NCI-H1694 treated with DMSO at 0.1 percent for 48 hours (cell line): ENCODE measurements at regions not wholly inside any gene's neighbourhood (a gene's known extent, or its start where the extent isn't known, plus 50 kb on each side); places are given as distances from the start of the nearest gene placed in this dataset.

Experiments used
- DNase-seq: peaks from one replicate; lab custom pipeline; 2025; lab: John Stamatoyannopoulos, UW

DNA sequence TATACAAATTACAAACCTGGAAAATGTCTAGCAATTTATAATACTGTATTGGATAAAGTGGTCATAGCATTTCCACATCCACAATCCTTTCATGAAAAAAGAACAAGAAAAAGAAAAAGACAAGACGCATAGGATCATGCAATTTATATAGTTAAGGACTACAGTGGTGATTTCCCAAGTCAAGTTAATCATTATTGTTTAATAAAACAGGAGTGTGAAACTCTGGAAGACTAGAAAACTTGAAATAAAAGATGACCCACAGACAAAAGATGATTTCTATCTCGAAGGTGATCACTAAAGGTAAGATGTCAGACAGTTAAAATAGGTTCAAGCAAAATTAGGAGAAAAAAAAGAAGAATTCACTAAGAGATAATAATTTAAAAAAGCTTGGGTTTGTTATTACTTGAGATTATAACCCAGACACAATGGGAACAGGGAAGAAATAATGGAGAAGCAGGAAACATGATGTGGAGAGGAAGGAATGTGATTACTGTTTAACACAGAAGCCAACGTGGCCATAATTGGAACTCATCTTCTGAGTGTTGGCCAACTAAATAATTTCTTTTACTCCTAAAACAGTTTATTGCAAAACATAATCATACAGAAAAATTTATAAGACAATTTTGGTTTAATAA is 441.2 kb upstream of the ANO3 start:
- DNase-seq = no peak

DNA sequence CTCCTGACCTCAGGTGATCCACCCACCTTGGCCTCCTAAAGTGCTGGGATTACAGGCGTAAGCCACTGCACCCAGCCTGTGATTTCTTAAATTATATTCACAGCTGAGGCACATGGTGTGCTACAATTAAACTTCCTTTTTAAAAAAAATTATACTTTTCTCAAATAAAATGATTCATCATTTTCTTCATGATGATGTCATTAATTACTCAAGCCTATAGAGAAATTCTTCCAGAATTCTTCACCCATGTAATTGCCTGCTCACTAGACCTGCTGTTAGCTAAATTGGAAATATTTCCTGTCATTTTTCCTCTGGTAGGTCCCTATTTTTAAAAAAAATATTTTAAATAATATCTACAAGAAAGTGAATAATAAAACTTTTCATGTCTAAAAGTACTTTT is 440.0 kb upstream of the ANO3 start:
- DNase-seq = no peak

DNA sequence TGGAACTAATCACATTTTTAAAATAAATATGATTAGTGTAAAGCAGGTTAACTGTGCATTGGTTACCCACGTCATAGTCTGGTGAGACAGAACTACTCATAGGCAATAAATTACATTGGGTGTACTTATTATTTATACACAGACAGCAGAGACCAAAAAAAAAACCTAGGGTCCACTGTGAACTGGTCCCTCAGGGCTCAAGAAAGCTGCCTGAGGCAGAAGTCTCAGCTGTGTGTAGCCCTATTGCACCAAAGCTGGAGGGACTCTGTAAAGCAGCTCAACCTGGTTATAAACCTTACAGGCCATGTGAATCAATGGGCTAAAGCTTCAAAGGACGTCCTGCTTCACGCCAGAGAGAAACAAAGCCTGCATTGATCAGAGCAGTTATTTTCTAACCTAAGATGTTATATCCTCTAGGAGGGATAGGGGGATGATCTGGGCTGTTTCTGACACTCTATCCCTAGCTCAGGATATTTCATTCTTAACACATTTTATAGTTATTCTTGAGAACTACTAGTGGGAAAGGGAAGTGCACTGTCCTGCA is 432.2 kb upstream of the ANO3 start:
- DNase-seq = no peak

- no peak for DNase-seq
Measured at GRCh38 chr11:25900814-25901213, 431.1 kb upstream of the ANO3 start.

DNA sequence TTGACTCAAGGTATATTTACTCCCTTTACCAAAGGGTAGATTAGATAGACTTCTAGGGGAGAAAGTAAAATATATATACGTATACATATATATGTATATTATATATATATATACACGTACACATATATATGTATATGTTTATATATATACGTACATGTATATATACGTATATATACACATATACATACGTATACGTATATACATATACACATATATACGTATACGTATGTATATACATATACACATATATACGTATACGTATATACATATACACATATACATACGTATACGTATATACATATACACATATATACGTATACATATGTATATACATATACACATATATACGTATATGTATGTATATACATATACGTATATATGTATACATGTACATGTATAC is 430.5 kb upstream of the ANO3 start:
- no peak for DNase-seq

GRCh38 chr11:25902476-25902875 is 429.5 kb upstream of the ANO3 start:
- no peak for DNase-seq

- no peak for DNase-seq
Measured at GRCh38 chr11:25908726-25909125, 423.2 kb upstream of the ANO3 start.

DNA sequence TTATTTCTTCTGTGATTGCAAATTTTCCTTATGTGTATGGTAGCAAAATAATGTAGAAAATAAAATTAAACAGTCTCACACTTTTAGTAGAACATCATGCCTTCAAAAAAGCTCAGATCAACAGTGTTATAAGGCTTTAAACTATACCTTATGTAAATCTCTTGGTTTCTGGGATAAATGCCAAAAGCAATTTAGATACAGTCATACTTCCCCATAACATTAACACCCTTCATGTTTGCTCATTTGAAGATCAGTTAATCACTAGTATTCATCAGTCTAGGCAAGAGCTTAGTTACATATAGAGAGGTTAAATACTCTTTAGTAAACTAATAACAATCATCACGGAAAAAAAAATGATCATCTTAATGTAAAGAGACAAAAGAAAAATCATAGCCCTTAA is 421.8 kb upstream of the ANO3 start:
- DNase-seq = no peak

DNA sequence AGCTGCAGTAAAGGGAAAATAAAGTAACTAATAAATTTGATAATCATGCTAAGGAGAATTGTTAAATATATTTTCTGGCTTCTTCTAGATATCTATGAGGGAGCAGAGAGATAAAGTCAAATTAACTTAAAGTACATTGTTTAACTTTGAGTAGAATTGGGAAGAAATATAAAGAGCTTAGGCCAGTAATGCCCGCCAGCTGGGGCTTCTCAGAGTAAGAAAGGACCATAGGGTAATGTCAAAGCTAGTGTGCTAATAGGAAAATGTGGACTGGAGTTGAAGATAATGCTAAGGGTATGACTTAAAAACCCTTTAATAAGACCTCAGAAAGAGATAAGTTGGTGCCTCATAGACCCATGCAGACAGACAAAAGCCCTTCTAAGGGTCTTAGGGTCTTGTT is 411.6 kb upstream of the ANO3 start:
- DNase-seq = no peak

- no peak for DNase-seq
Measured at GRCh38 chr11:25924586-25924985, 407.3 kb upstream of the ANO3 start.

DNA sequence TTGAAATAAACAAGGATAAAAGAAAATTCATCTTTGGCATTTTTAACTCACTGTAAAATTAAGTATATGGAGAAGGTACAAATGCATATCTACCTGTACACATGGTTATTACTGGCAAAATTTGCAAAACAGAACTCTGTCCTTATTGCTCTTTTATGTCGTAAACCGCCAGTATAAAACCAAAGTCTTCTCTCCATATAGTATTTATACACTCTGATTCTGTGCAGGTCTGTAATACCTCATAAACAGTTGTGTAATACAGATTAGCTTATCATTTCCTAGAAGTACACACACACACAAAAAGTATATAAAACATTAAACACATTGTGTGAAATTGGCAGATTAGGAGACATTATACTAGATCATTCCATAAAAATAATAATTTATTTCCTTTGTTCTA is 406.6 kb upstream of the ANO3 start:
- DNase-seq = no peak

DNA sequence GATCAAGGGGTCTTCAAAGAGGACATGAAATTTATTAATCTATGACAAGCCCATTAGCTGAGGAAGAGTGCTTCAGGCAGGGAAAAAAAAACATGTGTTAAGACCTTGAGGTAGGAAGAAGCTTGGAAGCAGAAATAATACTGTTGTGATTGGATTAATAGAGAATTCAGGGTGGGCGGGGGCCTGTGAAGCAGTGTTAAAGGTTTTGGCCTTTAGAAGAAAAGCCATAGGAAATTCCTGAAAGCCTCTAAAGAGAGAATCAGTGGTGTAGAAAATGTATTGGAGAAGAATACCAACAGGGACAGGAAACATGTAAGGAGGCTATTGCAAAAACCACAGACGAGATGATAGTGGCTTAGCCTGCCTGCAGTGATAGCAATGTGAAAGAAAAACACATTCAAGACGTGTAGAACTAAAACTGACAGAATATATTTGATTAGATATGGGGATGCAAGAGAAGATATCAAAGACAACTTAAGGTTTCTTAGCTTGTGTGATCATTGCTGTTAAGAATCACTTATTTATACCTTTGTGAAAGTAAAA is 404.4 kb upstream of the ANO3 start:
- DNase-seq = no peak

GRCh38 chr11:25928076-25928475 is 403.9 kb upstream of the ANO3 start:
- DNase-seq = no peak

DNA sequence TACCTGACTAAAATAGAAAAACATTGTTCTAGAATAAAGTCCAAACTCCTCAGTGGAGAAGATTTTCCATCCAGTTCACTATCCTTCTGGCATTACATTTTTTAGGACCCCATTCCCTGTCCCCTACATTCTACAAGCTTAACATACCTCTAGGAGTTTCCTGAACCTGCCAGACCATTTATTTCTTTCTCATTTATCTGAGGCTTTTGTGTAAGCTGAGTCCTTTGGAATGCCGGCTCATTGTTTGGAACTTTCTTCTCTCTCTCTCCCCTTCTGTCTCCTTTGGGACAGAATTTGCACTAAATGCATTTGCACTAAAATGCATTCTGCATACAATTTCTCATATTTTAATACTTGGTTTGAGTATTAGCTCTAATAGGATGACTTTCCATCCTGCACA is 393.0 kb upstream of the ANO3 start:
- DNase-seq = no peak

- DNase-seq = no peak
Measured at GRCh38 chr11:25939691-25940090, 392.2 kb upstream of the ANO3 start.

DNA sequence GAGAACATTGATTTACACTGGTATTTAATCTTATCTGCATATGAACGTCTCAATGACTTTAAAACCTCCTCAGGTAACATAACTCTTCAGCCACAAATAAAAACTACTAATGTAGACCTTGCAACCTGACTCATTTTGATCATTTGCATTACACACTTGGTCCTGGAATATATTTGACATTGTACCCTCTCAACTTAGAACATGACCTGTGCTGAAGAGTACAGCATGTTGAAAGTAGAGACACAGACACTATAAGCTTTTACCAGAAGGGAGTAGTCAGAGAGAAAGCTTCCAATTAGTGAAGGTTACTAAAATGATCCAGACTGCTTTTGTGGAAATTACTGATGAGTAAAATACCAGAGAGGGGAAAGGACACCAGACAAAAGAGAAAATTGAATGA is 390.6 kb upstream of the ANO3 start:
- no peak for DNase-seq

DNA sequence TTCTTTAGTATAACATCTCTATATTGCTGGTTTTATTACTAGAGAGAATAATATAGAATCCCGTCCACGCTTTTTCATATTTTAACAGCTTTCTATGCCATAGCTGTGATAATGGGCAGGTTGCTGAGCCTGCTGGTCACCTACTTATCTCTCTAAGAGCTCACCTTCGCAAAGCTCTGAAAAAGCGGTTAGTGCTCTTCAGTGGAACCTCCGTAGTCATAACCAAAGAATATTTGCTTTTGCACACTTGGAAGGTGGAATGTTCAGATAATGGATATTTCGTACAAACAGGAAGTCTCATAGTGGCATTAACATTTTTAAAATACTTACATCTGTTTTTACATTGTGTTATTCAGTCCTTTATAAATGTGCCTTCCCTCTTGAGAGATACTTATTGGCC is 388.9 kb upstream of the ANO3 start:
- DNase-seq = no peak

GRCh38 chr11:25943777-25944661 is 387.9 kb upstream of the ANO3 start:
- no peak for DNase-seq

- no peak for DNase-seq
Measured at GRCh38 chr11:25949918-25950317, 382.0 kb upstream of the ANO3 start.

DNA sequence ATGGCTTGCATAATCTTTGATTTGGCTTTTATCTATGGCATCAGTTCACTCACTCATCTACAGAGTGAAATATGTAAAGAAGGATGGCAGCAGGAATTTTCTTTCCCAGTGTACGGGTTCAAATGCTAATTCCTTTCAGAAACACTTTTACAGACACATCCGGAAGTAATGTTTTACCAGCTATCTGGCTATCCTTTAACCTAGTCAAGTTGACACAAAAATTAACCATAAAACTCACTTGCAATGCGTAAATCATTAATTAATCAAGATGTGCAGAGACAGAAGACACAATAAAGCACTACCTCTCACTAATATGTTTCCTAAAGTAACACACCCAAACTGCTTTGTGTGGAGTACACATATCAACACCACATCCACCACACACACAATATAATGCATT is 378.9 kb upstream of the ANO3 start:
- no peak for DNase-seq

DNA sequence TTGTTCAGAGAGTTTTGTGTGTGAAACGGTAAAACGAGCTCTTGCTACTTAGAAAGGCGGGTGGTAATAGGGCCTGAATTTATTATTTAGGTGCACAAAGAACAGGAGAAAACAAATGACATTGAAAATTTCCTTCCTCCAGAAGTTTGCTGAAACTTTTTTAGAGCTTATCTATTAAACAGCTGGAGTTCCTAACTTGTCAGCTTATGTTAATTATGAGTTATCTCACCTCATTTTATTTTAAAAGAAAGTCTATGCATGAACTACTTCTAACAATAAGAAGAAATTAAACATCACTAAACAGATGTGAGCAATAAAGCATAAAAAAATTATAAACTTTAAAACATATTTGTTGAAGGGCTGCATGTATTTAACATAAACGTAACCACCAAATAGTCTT is 373.9 kb upstream of the ANO3 start:
- no peak for DNase-seq

- no peak for DNase-seq
Measured at GRCh38 chr11:25961539-25961938, 370.4 kb upstream of the ANO3 start.
